ENCODE measurements at regions not wholly inside any gene's neighbourhood (a gene's known extent, or its start where the extent isn't known, plus 50 kb on each side); places are given as distances from the start of the nearest gene placed in this dataset.
"Not testable (repeated sequence)": the region's sequence is repeated elsewhere in the genome, so short reads cannot be mapped to it uniquely, and the experiment has no call there.

GRCh38 chr2:210862283-210863065, 306.1 kb downstream of the CPS1 start:
- H3K79me2 ChIP-seq, result no peaks in the 10 kb centered on the region
- no peak overlapping the region for H3K27ac ChIP-seq
- H3K4me3 ChIP-seq (ENCODE audit: low read depth, low read length), result no peak overlapping the region
- no peaks in the 10 kb centered on the region for H3K36me3 ChIP-seq (ENCODE audit: control insufficient read depth, insufficient read depth, low read length)
- H3K9ac ChIP-seq, result no peak overlapping the region
- no peaks in the 10 kb centered on the region for H3K4me1 ChIP-seq
- H3K27me3 ChIP-seq (ENCODE audit: control insufficient read depth, insufficient read depth, low read length), result no peaks in the 10 kb centered on the region
- no peak overlapping the region for H2AFZ ChIP-seq
- H3K4me2 ChIP-seq (ENCODE audit: low read length), result no peak overlapping the region
- no peak for TF ChIP-seq CTCF (IDR thresholded peaks at IDR 0.05)
- H3K9me3 ChIP-seq (ENCODE audit: control insufficient read depth, low read length), result no peaks in the 10 kb centered on the region

DNA sequence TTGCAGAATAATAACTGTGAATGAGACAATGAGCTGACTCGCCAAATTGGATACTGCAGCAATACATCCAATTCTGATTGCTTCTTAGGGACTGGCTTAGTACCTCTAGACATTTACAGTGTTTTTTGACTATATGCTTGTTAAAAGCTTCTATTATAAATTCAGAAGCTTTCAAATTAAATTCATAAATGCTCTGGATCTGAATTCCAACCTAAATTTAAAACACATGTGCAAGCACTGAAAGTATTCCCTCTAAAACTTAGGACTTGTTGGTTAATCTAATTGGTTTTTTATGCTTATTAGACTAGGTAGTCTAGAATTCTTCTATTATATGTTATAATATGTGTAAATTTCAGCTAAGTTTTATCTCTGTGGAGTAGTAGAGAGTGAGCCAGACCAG, 306.9 kb downstream of the CPS1 start:
- Histone ChIP-seq H2AFZ (no peak overlapping the region), H3K27me3 (ENCODE audit: control insufficient read depth, insufficient read depth, low read length) (no peaks in the 10 kb centered on the region)

GRCh38 chr2:210871566-210871965, 315.2 kb downstream of the CPS1 start:
- H3K27me3 ChIP-seq (ENCODE audit: control insufficient read depth, insufficient read depth, low read length); H3K9me3 ChIP-seq (ENCODE audit: control insufficient read depth, low read length); H3K4me3 ChIP-seq (ENCODE audit: low read depth, low read length); H3K4me1 ChIP-seq; H3K9ac ChIP-seq; H3K27ac ChIP-seq; H2AFZ ChIP-seq; H3K79me2 ChIP-seq; H3K36me3 ChIP-seq (ENCODE audit: control insufficient read depth, insufficient read depth, low read length); H3K4me2 ChIP-seq (ENCODE audit: low read length): not testable (repeated sequence)

More for the DNA sequence above, 306.9 kb downstream of the CPS1 start:
- no peak overlapping the region for H3K27ac ChIP-seq
- no peaks in the 10 kb centered on the region for H3K36me3 ChIP-seq (ENCODE audit: control insufficient read depth, insufficient read depth, low read length)
- TF ChIP-seq CTCF (IDR thresholded peaks at IDR 0.05), result no peak
- no peaks in the 10 kb centered on the region for H3K9me3 ChIP-seq (ENCODE audit: control insufficient read depth, low read length)
- no peak overlapping the region for H3K4me3 ChIP-seq (ENCODE audit: low read depth, low read length)
- no peaks in the 10 kb centered on the region for H3K4me1 ChIP-seq
- no peak overlapping the region for H3K9ac ChIP-seq
- no peaks in the 10 kb centered on the region for H3K79me2 ChIP-seq
- H3K4me2 ChIP-seq (ENCODE audit: low read length), result no peak overlapping the region

DNA sequence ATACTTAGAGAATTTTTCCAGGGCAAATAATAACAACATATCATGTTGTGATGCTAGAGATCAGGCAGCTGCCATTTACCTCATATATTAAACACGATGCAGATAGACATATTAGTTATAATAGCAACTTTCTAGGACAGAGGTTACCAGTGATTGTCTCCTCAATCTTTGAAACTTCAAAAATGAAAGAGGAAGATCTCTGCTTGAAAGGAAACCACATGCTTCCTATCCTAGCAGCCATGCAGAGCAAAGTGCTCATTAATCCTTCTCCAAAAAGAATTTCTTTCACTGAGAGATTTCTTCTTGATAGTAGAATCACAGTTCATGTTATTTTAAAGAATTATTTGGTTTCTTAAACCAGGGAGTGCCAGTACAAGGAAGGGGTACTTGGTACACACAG, 317.2 kb downstream of the CPS1 start:
- H3K4me1 ChIP-seq, result no peaks in the 10 kb centered on the region
- no peak overlapping the region for H3K27ac ChIP-seq
- H3K9ac ChIP-seq, result no peak overlapping the region
- H3K4me2 ChIP-seq (ENCODE audit: low read length), result no peak overlapping the region
- H3K4me3 ChIP-seq (ENCODE audit: low read depth, low read length), result no peak overlapping the region
- no peak overlapping the region for H2AFZ ChIP-seq
- no peak for TF ChIP-seq CTCF (IDR thresholded peaks at IDR 0.05)
- no peaks in the 10 kb centered on the region for H3K79me2 ChIP-seq
- H3K27me3 ChIP-seq (ENCODE audit: control insufficient read depth, insufficient read depth, low read length), result no peaks in the 10 kb centered on the region
- H3K36me3 ChIP-seq (ENCODE audit: control insufficient read depth, insufficient read depth, low read length), result no peaks in the 10 kb centered on the region
- H3K9me3 ChIP-seq (ENCODE audit: control insufficient read depth, low read length), result no peaks in the 10 kb centered on the region

DNA sequence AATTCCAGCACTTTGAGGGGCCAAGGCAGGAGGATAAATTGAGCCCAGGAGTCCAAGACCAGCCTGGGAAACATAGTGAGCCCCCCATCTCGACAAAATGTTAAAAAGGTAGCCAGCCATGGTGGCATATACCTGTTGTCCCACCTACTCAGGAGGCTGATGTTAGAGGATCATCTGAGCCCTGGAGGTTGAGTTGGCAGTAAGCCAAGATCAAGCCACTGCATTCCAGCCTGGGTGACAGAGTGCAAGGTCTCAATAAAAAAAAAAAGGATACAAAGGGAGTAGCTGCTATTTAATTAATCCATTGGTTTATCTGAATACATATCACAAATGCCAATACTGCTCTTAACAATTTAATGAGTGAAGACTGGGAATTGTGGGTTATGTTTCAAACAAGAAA, 327.8 kb downstream of the CPS1 start:
- H3K4me3 ChIP-seq (ENCODE audit: low read depth, low read length), result no peak overlapping the region
- no peak for TF ChIP-seq CTCF (IDR thresholded peaks at IDR 0.05)
- H3K36me3 ChIP-seq (ENCODE audit: control insufficient read depth, insufficient read depth, low read length), result no peaks in the 10 kb centered on the region
- H3K9me3 ChIP-seq (ENCODE audit: control insufficient read depth, low read length), result no peaks in the 10 kb centered on the region
- H3K4me2 ChIP-seq (ENCODE audit: low read length), result no peak overlapping the region
- H3K9ac ChIP-seq, result no peak overlapping the region
- H3K27ac ChIP-seq, result no peak overlapping the region
- H3K4me1 ChIP-seq, result no peaks in the 10 kb centered on the region
- H2AFZ ChIP-seq, result no peak overlapping the region
- no peaks in the 10 kb centered on the region for H3K27me3 ChIP-seq (ENCODE audit: control insufficient read depth, insufficient read depth, low read length)
- no peaks in the 10 kb centered on the region for H3K79me2 ChIP-seq
